ENCODE measurements at regions not wholly inside any gene's neighbourhood (a gene's known extent, or its start where the extent isn't known, plus 50 kb on each side); places are given as distances from the start of the nearest gene placed in this dataset.
"Not testable (repeated sequence)": the region's sequence is repeated elsewhere in the genome, so short reads cannot be mapped to it uniquely, and the experiment has no call there.

DNA sequence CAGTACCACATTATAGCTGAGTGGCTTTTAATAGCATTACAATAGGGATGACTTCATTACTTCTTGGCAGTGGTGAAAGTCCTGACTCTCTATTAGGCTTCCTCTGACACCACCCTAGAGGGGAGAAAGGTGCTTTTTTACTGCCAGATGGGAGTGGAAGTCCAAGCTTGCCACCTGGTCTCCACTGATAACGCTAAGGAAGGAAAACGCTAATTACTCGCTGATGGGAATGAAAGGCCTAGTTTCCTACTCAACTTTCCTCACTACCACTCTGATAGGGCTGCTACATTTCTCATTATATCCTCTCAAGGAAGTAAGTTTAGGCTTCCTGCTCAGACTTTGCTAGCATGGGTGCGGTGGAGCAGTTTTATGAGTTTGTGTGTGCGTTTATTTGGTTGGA, 62.3 kb upstream of the PAGE3 start:
- DNase-seq = no peak

DNA sequence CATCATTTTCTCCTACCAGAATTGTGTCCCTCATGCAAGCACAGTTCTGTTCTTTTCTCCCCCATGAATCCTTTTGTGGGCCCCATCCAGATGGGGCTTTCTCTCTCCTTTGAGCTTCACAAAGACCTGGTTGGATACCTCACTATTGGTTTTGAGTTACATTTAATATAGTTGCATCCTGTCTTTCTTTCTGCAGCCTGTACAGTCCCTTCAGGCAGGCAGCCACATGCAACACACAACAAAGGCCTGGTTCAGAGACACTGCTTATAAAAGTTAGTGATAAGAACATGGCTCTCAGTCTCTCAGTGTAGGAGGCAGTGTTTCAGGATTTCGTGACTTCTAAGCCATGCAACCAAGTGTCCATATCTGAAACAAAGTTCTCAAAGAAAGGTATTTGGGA, 70.6 kb upstream of the PAGE3 start:
- DNase-seq = no peak

DNA sequence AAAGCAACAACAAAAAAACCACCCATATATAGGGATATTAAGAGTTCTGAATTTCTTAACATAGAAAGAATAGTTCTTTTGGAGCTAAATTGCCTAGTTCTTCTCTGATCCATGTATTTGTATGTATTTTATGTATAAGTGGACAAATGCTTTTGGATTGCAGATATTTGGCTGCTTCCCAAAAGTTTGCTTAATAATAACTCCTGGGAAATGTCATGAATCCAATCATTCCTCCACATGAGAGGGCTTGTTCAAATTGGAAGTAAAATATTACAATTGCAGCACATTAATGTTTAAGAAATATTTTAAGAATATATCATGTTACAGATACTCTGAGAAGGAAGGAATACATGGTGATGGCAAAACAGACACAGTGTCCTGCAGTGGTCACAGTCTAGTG, 71.5 kb upstream of the PAGE3 start:
- DNase-seq = no peak

DNA sequence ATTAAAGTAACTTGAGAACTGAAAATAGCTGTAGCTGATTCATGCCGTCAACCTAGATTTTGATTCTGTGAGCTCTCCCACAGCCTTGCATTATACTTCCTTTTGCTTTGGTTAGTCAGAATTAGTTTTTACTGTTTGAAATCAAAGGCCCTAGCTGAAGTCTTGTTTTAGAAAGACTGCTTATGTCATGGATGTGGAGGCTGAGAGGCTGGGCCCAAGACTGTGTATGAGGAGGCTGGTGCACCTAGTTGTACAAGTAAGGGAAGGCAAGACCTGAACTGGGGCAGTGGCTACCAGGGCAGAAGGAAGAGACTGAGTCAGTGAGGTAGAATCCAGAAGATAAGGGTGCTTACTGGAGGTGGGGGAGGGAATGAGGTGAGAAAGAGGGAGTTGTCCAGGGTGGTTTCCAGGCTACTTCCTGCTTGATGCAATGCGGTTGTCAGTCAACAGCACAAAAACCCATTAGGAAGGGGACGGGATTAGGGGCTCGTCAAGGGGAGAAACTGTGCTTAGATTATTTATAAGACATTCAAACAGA, 76.2 kb upstream of the PAGE3 start:
- DNase-seq = no peak

DNA sequence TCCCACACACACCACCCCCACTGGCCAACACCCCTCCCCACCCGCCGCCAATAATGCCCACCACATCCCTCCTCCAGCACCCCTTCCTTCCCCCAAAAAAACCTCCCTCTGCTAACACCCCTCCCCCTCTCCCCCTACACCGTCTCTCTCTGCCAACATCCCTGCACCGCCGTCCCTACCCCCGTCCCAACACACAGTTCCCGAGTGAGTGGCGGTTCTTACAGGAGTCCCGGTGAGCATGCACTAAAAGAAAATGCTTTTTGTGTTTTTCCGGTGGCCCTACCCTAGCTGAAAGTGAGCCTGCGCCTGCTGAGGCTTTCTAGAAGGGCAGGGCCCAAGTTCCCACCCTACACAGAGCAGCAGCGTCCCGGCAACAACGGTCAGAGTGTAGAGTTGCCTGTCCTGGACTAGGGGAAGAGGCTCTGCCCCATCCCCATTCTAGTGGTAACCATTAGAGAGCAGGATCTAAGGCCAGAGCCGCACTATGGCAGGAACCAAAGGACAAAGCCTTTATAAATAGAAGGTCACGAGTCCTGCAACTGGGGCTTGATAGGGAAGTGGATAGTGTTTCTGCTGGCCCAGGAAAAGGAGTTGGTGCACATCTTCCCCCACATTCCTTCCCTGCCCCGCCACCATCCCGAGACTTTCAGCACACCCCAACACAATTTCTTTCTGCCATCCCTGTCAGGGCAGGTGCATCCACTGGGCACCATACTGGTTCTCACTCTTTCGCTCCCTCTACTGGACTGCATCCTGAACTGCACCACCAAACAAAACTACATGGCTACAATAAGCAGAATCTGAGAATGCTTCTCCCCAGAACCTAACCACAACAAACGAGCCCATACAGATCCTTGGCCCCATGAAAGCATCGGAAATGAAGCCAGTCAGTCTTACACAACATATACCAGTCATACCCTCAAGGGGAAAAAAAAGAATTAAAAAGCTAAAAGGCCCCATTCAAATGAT, 78.1 kb upstream of the PAGE3 start:
- DNase-seq = peak; percentile 27

DNA sequence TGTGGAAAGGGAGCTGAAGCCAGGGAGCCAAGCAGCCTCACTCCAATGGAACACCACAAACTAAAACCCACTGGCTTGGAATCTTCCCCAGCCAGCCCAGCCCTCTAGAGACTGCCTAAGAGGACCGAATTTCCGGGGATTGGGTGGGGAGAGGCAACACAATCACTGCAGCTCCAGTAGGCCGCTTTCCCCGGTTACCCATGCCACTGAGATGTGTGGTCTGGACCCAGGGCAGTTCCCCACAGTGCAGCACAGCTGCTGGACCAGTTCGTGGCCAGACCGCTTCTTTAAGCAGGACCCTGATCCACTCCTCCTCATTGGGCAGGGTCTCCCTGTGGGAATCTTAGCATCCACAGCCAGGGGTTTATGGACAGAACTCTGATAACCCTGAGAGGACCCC, 91.9 kb upstream of the PAGE3 start:
- no peak for DNase-seq

DNA sequence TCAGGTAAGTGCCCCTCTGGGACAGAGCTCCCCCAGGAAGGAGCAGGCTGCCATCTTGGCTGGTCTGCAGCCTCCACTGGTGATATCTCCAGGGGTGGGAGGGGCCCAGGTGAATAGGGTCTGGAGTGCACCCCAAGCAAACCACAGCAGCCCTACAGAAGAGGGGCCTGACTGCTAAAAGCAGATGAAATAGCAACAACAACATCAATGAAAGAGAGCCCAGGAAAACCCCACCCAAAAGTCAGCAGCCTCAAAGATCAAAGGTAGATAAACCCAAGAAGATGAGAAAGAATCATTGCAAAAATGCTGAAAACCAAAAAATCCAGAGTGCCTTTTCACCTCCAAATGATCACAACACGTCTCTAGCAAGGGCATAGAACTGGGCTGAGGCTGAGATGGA, 92.5 kb upstream of the PAGE3 start:
- no peak for DNase-seq

DNA sequence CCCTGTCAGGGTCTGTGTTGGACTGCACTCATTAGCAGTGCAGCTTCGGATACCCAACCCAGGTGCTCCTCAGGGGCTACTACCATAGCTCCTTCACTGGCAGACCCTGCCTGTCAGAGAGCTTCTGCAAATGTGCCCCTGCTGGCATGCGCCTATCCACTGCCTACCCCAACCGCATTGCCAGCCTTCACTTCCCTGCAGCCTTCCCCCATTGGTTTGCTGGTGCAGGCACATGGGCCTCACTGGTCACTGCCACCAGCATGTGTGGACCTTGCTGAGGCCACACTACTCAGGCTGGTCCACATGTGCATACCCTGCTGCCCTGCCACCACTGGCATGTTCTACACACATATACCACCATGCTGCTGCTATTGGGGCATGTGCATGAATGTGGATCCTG, 72.5 kb upstream of the MAGEH1 start:
- DNase-seq = no peak

DNA sequence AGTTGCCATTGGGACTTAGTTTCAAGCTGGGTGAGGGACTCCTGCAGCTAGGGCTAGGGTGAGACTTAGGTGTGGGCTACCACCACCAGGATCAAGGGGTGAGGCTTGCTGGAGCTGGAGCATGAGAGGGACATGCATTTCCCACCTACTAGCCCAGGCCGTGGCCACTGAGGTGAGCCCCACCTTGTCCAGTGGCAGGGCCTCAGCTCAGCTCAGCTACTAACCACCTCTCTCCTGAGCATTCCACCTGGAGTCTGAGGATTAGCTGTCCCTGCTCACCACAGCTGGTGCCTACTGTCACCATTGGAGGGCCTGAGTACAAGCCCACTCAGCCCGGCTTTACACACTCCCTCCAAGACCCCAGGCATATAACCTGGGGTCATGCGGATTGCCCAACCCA, 62.6 kb upstream of the MAGEH1 start:
- no peak for DNase-seq

DNA sequence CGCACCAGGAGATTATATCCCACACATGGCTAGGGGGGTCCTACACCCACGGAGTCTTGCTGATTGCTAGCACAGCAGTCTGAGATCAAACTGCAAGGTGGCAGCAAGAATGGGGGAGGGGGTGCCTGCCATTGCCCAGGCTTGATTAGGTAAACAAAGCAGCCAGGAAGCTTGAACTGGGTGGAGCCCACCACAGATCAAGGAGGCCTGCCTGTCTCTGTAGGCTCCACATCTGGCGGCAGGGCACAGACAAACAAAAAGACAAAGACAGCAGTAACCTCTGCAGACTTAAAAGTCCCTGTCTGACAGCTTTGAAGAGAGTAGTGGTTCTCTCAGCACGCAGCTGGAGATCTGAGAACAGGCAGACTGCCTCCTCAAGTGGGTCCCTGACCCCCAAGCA, 55.1 kb upstream of the MAGEH1 start:
- not testable (repeated sequence) for DNase-seq
